HG03432 (cell line): ENCODE measurements at regions not wholly inside any gene's neighbourhood (a gene's known extent, or its start where the extent isn't known, plus 50 kb on each side); places are given as distances from the start of the nearest gene placed in this dataset.
A peak's percentile ranks its signal among the peaks of the same experiment; 100 is the strongest.
"Not testable (repeated sequence)": the region's sequence is repeated elsewhere in the genome, so short reads cannot be mapped to it uniquely, and the experiment has no call there.

Source experiments
- ATAC-seq: cut with Tn5 transposase; IDR thresholded peaks from one replicate; pipeline ENCODE4 v1.9.1; 2021; ENCODE audit warnings: mild to moderate bottlenecking, moderate library complexity; ENCODE audit not compliant: unreplicated experiment

- peak; percentile 48 for ATAC-seq
These were observed 488.6 kb upstream of the USP9Y start for GRCh38 chrY:12212394-12212793.

DNA sequence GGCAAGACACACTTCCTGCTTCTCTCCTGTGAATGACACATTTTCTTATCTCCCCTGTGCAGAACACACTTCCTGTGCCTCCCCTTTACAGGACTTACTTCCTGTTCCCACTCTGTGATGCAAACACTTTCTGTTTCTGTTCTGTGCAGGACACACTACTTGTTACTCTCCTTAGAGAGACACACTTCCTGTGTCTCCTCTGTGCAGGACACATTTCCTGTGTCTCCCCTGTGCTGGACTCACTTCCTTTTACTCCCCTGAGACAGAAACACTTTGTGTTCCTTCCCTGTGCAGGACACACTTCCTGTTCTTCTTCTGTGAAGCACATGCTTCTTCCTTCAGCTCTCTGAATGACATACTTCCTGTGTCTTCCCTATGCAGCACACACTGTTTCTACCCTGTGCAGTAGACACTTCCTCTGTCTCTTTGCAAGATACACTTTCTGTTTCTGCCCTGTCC, 485.4 kb upstream of the USP9Y start:
- no peak for ATAC-seq

- ATAC-seq, result no peak
These were observed 470.1 kb upstream of the USP9Y start for GRCh38 chrY:12230921-12231320.

GRCh38 chrY:12236399-12236798, 464.6 kb upstream of the USP9Y start:
- no peak for ATAC-seq

DNA sequence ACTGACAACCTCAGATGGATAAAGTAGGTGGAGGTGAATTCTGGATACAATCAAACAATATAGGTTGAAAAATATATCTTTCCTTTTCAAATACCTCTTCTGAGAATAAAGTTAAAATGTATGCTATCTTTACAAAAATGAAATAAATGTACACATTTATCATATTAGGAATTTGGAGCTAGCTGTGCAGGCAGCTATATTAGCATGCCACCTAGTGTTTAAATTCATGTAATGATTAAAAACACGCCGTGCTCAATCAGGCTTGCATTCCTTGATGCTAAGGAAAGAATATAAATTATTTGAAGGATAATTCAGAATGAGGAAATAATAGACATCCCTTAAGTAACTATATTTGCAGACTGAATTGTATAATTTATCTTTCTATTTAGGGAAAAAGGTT, 460.7 kb upstream of the USP9Y start:
- not testable (repeated sequence) for ATAC-seq

DNA sequence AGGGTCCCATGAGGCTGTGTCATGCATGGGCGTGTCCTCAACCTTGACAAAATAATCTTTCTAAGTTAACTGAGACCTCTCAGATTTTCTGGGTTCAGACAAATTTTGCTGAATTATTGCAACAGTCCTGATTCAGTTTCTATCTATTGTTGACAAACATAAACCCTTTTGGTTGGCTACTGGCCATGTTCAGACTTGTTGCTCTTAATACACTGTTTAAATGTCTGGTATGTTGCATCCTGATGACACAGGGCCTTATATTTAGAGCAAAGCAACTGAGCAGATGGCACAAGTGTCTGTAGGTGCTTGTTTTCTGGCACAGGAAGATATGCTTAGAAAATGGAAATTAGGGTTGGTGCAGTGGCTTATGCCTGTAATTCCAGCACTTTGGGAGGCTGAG, 456.9 kb upstream of the USP9Y start:
- no peak for ATAC-seq

- ATAC-seq, result no peak
These were observed 447.3 kb upstream of the USP9Y start for GRCh38 chrY:12253756-12254155.

GRCh38 chrY:12271162-12271561, 429.9 kb upstream of the USP9Y start:
- no peak for ATAC-seq

- ATAC-seq, result no peak
These were observed 415.4 kb upstream of the USP9Y start for GRCh38 chrY:12285608-12286007.

DNA sequence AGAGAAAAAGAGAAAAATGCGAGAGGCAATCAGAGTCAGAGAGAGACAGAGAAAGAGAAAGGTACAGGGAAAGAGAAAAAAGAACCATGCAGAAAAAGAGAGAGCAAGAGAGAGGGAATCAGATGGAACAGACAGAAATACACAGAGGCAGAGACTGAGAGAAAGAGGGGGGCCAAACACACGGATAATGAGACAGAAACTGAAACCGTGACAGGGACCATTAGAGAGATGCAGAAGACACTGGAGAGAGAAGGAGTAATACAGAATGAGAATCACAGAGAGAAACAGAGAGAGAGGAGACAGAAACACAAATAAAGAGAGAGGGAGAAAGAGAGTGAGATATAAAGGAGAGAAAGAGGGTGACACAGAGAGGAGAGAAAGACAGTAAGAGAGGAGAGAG, 412.1 kb upstream of the USP9Y start:
- ATAC-seq, result peak; percentile 46

- ATAC-seq, result peak; percentile 55
These were observed 411.6 kb upstream of the USP9Y start for GRCh38 chrY:12289415-12289814.

DNA sequence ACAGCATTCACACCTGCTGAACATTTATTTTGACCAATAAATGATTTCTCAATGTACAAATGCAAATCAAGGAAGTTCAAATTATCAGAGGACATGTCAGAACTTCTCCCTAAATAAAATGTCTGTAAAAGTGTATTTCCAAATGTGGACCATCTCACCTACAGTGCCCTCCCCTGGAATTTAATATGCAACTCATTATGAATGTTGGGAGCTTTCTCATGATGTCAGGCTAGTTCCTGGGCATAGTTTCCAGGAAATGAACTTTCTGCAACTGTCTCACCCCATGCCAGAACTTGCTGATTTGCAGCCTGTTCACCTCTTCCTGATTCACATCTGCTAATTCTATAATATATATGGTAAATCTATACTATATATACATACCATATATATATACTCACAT, 408.5 kb upstream of the USP9Y start:
- no peak for ATAC-seq

- peak; percentile 55 for ATAC-seq
These were observed 404.6 kb upstream of the USP9Y start for GRCh38 chrY:12296460-12296859.

- not testable (repeated sequence) for ATAC-seq
These were observed 401.2 kb upstream of the USP9Y start for GRCh38 chrY:12299796-12300195.

DNA sequence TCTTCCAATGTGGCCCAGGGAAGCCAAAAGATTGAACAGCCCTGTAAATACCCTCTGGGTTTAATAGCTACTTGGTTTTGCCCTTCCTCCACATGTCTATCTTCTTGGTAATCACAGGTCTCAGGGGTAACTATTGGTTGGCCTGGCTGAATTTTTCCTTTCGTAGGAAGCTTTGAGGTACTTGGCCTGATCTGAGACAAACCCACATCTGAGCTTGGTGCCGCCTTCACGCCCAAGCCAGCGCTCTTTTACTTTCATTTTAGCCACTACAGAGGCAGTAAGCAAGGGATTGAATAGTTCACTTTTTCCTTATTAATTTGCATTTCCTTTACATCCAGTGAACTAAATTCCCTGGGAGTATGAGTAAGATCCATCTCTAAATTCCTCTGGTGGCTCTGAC, 397.6 kb upstream of the USP9Y start:
- peak; percentile 70 for ATAC-seq

- no peak for ATAC-seq
These were observed 395.6 kb upstream of the USP9Y start for GRCh38 chrY:12305456-12305855.

GRCh38 chrY:12309212-12309611, 391.8 kb upstream of the USP9Y start:
- no peak for ATAC-seq

GRCh38 chrY:12310832-12311231, 390.2 kb upstream of the USP9Y start:
- no peak for ATAC-seq

GRCh38 chrY:12327751-12328150, 373.3 kb upstream of the USP9Y start:
- no peak for ATAC-seq

DNA sequence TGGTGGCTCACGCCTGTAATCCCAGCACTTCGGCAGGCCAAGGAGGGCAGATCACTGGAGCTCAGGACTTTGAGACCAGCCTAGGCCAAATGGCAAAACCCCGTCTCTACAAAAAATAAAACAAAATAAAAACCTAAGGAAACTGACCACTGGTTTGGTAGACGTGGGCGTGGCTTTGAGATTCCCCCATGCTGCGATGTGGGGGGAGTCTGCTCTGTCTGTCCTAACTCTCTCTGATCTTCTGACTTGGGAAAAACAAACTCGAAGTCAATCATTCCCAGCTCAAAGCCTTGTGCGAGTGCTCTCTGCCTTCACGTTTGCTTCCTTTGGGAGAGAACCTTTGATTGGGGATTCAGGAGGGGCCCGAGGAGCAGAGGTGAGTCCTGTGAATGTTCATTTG, 369.1 kb upstream of the USP9Y start:
- not testable (repeated sequence) for ATAC-seq

DNA sequence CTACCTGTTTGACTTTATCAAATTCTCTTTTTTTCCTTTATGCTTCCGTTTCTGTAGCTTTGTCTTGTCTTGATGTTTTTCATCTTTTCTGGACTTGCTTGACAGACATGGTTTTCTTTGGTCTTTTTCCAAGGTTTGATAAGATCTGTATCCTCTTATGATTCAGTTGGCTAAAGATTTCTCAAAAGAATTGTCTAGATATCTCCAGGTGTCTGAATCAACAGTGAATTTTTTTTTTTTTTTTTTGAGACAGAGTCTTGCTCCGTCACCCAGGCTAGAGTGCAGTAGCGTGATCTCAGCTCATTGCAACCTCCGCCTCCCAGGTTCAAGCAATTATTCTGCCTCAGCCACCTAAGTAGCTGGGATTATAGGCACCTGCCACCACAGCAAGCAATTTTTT, 357.8 kb upstream of the USP9Y start:
- ATAC-seq, result no peak

DNA sequence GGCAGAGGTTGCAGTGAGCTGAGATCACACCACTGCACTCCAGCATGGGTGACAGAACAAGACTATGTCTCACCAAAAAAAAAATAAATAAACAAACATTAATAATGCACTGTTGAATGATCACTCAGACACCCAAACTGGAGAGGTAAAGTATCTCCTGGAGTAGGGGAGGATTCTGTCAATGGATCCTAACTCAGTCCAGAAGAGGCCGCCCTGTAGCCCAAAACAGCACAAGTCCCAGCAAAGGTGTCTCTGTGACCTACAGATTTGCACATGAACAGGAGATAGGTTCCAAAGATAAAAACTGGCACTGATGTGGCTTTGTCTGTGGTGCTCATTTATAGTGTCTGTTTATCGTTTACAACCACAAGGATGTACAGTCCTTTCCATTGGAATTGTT, 352.9 kb upstream of the USP9Y start:
- no peak for ATAC-seq

DNA sequence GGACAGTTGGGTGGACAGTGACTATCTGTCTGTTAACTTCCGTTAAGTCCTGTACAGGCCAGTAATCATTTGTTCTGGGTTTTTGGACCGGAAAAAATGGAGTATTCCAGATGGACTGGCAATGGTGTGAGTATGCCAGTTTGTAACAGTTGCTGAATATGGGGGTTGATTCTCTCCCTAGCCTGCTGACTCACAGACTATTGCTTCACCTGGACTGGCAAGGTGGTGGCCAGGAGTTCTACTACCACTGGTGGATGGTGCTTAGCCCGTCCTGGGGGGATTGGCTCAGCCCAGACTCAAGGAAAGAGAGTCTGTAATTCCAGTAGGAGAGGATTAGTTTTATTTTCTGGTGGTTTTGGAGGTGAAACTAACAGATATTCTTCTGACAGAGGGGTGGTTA, 343.8 kb upstream of the USP9Y start:
- no peak for ATAC-seq

GRCh38 chrY:12357655-12358054, 343.4 kb upstream of the USP9Y start:
- no peak for ATAC-seq
